ENCODE measurements at regions not wholly inside any gene's neighbourhood (a gene's known extent, or its start where the extent isn't known, plus 50 kb on each side); places are given as distances from the start of the nearest gene placed in this dataset.

DNA sequence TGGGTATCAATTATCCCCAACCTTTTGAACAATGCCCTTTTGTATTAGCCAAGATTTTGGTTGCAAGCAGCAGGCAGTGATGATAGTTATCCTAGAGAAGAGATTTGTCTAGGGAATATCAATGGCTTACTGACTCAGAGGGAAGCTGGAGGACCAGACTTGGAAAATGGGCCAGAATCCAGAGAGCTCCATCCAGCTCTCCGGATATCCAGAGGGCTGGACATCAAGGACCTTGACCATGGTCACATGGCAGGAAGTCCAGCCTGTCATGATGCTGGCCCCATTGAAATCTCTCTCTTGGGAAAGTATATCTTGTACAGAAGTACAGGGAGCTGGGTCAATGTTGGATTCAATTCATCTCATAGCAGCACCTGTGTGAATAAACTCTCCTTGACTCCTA lies 148.5 kb upstream of the PDZRN3 start:
- Histone ChIP-seq H3K9me3 (ENCODE audit: low read length) (no peaks in the 10 kb centered on the region), H3K27ac (ENCODE audit: low read length) (no peak overlapping the region), H3K9ac (ENCODE audit: low read length) (no peak overlapping the region), H3K27me3 (ENCODE audit: insufficient read depth, low read depth, low read length) (no peaks in the 10 kb centered on the region), H3F3A (ENCODE audit: insufficient read depth, low read length, poor library complexity, severe bottlenecking) (no peaks in the 10 kb centered on the region), H3K4me2 (ENCODE audit: low read length) (no peak overlapping the region), H3K4me3 (ENCODE audit: low read length) (no peak overlapping the region), H4K20me1 (ENCODE audit: insufficient read depth) (no peaks in the 10 kb centered on the region), H3K9me2 (ENCODE audit: insufficient read depth, low read length) (no peaks in the 10 kb centered on the region), H3K79me2 (replicated peaks; ENCODE audit: insufficient read depth, low read length) (no peaks in the 10 kb centered on the region), H2AFZ (ENCODE audit: low read depth, low read length) (no peak overlapping the region), H3K36me3 (ENCODE audit: insufficient read depth, low read length) (no peaks in the 10 kb centered on the region)
- TF ChIP-seq TAF1 (IDR thresholded peaks at IDR 0.05; ENCODE audit: low read depth), result no peak
- TF ChIP-seq MXI1 (conservative IDR thresholded peaks at IDR 0.05; ENCODE audit: poor library complexity, severe bottlenecking), result no peak
- TF ChIP-seq EZH2 (IDR thresholded peaks at IDR 0.05; ENCODE audit: borderline replicate concordance, insufficient read depth, low read length, poor library complexity, severe bottlenecking), result no peak
- TF ChIP-seq SMC3 (conservative IDR thresholded peaks at IDR 0.05; ENCODE audit: poor library complexity), result no peak
- TF ChIP-seq, protein P1, sequence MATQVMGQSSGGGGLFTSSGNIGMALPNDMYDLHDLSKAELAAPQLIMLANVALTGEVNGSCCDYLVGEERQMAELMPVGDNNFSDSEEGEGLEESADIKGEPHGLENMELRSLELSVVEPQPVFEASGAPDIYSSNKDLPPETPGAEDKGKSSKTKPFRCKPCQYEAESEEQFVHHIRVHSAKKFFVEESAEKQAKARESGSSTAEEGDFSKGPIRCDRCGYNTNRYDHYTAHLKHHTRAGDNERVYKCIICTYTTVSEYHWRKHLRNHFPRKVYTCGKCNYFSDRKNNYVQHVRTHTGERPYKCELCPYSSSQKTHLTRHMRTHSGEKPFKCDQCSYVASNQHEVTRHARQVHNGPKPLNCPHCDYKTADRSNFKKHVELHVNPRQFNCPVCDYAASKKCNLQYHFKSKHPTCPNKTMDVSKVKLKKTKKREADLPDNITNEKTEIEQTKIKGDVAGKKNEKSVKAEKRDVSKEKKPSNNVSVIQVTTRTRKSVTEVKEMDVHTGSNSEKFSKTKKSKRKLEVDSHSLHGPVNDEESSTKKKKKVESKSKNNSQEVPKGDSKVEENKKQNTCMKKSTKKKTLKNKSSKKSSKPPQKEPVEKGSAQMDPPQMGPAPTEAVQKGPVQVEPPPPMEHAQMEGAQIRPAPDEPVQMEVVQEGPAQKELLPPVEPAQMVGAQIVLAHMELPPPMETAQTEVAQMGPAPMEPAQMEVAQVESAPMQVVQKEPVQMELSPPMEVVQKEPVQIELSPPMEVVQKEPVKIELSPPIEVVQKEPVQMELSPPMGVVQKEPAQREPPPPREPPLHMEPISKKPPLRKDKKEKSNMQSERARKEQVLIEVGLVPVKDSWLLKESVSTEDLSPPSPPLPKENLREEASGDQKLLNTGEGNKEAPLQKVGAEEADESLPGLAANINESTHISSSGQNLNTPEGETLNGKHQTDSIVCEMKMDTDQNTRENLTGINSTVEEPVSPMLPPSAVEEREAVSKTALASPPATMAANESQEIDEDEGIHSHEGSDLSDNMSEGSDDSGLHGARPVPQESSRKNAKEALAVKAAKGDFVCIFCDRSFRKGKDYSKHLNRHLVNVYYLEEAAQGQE (IDR thresholded peaks at IDR 0.05; ENCODE audit: borderline replicate concordance), result no peak

DNA sequence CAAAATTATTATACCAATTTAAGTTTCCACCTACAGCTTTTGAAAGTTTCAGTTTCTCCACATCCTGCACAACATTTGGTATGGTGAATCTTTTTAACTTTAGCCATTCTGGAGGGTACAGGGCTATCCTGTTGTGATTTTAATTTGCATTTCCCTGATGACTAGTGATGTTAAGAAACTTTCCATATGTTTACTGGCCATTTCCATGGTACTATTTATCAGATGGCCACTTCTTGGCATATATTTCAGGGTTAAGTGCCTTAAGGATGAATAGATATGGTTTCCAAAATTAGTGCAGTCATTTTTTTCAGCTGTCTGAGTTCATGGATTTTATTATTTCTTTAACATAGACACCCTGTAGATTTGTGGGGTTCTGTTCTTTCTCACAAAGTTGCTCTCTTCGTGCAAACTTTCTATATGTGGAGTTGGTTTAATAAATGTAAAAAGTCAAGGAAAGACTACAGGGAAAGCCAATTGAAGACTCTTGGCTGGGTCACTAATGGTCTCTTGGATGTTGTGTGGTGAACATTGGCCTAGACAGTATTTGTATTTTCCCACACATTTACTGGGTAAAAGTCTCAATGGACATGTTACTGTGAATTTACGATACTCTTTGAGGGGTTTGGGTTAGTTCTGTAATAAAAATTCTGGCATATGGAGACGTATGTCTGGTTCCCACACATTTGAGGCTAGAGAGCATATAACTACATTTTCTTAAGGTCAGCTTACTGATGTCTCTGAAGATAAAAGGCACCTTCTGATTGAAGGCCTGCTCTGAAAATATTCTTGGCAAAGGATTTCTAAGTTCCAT lies 147.5 kb upstream of the PDZRN3 start:
- Histone ChIP-seq H3K4me3 (ENCODE audit: low read length) (no peak overlapping the region), H3K79me2 (replicated peaks; ENCODE audit: insufficient read depth, low read length) (no peaks in the 10 kb centered on the region), H2AFZ (ENCODE audit: low read depth, low read length) (no peak overlapping the region), H3K27me3 (ENCODE audit: insufficient read depth, low read depth, low read length) (no peaks in the 10 kb centered on the region), H3K27ac (ENCODE audit: low read length) (no peak overlapping the region), H3K4me2 (ENCODE audit: low read length) (no peak overlapping the region), H4K20me1 (ENCODE audit: insufficient read depth) (no peaks in the 10 kb centered on the region), H3K36me3 (ENCODE audit: insufficient read depth, low read length) (no peaks in the 10 kb centered on the region), H3K9me2 (ENCODE audit: insufficient read depth, low read length) (no peaks in the 10 kb centered on the region), H3K9me3 (ENCODE audit: low read length) (no peaks in the 10 kb centered on the region), H3F3A (ENCODE audit: insufficient read depth, low read length, poor library complexity, severe bottlenecking) (no peaks in the 10 kb centered on the region), H3K9ac (ENCODE audit: low read length) (no peak overlapping the region)
- TF ChIP-seq TAF1 (IDR thresholded peaks at IDR 0.05; ENCODE audit: low read depth) (no peak), CTCF (IDR thresholded peaks at IDR 0.05; ENCODE audit: poor library complexity, severe bottlenecking) (no peak), EZH2 (IDR thresholded peaks at IDR 0.05; ENCODE audit: borderline replicate concordance, insufficient read depth, low read length, poor library complexity, severe bottlenecking) (no peak), MXI1 (conservative IDR thresholded peaks at IDR 0.05; ENCODE audit: poor library complexity, severe bottlenecking) (no peak), SMC3 (conservative IDR thresholded peaks at IDR 0.05; ENCODE audit: poor library complexity) (no peak), POLR2AphosphoS5 (IDR thresholded peaks at IDR 0.05) (no peak), RAD21 (conservative IDR thresholded peaks at IDR 0.05) (no peak), EP300 (conservative IDR thresholded peaks at IDR 0.05; ENCODE audit: poor library complexity, severe bottlenecking) (no peak)
- TF ChIP-seq, protein P1 (IDR thresholded peaks at IDR 0.05; ENCODE audit: borderline replicate concordance), result no peak
